B cell (primary cell): ENCODE measurements at regions not wholly inside any gene's neighbourhood (a gene's known extent, or its start where the extent isn't known, plus 50 kb on each side); places are given as distances from the start of the nearest gene placed in this dataset.

ENCODE experiments used
- ATAC-seq: fragments of 200-7000 bp; cut with Tn5 transposase; one replicate; pipeline ENCODE4 v1.10.0; 2021; ENCODE audit warnings: low read depth, mild to moderate bottlenecking, moderate number of reproducible peaks, moderate library complexity
- CTCF ChIA-PET: fragments of 350-600 bp; sonication (Branson Sonifier 250); formaldehyde crosslinking; loops from one replicate; lab custom pipeline; 2021; ENCODE audit warnings: antibody characterized with exemption, inconsistent platforms; lab: Charles Lee
- POLR2A ChIA-PET: fragments of 350-600 bp; sonication (Branson Sonifier 250); formaldehyde crosslinking; loops from one replicate; lab custom pipeline; 2021; ENCODE audit warnings: antibody characterized with exemption; lab: Charles Lee
- DNase-seq: peaks from one replicate; pipeline ENCODE4 v3.0.0; 2013
- H2AFZ ChIP-seq: 2 replicates; pipeline ENCODE4 v1.6.1; 2012; ENCODE audit warnings: mild to moderate bottlenecking, low read depth, low read length; ENCODE audit not compliant: insufficient read depth, poor library complexity, severe bottlenecking
- H3K27ac ChIP-seq, 2 donors: 1 replicate in 1 of 2; 2 replicates in 1 of 2; pipeline ENCODE4 v1.5.1; 2012 to 2013; ENCODE audit warnings: low read length in 2 of 2, mild to moderate bottlenecking in 2 of 2, moderate library complexity in 1 of 2
- H3K27me3 ChIP-seq, 4 experiments: fragments of 200-600 bp in 1 of 4; sonication (generic) in 1 of 4; replicated peaks in 1 of 4; 1 replicate in 2 of 4; 2 replicates in 2 of 4; pipeline versions ENCODE4 v1.6.1 to v1.7.0; 2013 to 2016; ENCODE audit warnings: low read length in 3 of 4, mild to moderate bottlenecking in 2 of 4, mixed read lengths in 1 of 4, moderate library complexity in 1 of 4; ENCODE audit not compliant: insufficient read depth in 4 of 4, control insufficient read depth in 3 of 4; ENCODE audit errors: control extremely low read depth in 1 of 4
- H3K36me3 ChIP-seq, 2 experiments: replicated peaks in 1 of 2; 1 replicate in 1 of 2; 2 replicates in 1 of 2; pipeline versions ENCODE4 v1.6.1 to v1.7.1; 2013; ENCODE audit warnings: low read length in 1 of 2; ENCODE audit not compliant: insufficient read depth in 2 of 2, control insufficient read depth in 1 of 2; ENCODE audit errors: control extremely low read depth in 1 of 2, extremely low read depth in 1 of 2
- H3K4me1 ChIP-seq, 2 donors: fragments of 200-600 bp in 1 of 2; sonication (generic) in 1 of 2; 1 replicate in 1 of 2; 2 replicates in 1 of 2; pipeline versions ENCODE4 v1.5.1 to v1.6.1; 2013 to 2017; ENCODE audit warnings: low read length in 2 of 2; ENCODE audit not compliant: control insufficient read depth in 2 of 2, insufficient read depth in 2 of 2
- H3K4me2 ChIP-seq: replicated peaks from 2 replicates; pipeline ENCODE3; 2012; ENCODE audit warnings: mild to moderate bottlenecking, low read depth, low read length; ENCODE audit not compliant: poor library complexity, severe bottlenecking
- H3K4me3 ChIP-seq, 5 experiments: fragments of 200-600 bp in 1 of 5; sonication (generic) in 1 of 5; 1 replicate in 3 of 5; 2 replicates in 2 of 5; pipeline versions ENCODE4 v1.5.1 to v1.7.0; 2011 to 2016; ENCODE audit warnings: low read length in 4 of 5, mild to moderate bottlenecking in 4 of 5, low read depth in 2 of 5, control low read depth in 1 of 5, moderate library complexity in 1 of 5; ENCODE audit not compliant: insufficient read depth in 1 of 5; ENCODE audit errors: control extremely low read depth in 1 of 5, extremely low read depth in 1 of 5
- H3K79me2 ChIP-seq: fragments of 200-600 bp; sonication (generic); one replicate; pipeline ENCODE4 v1.6.0; 2016; ENCODE audit warnings: low read length; ENCODE audit not compliant: control insufficient read depth, insufficient read depth
- H3K9ac ChIP-seq: fragments of 200-600 bp; sonication (generic); 2 replicates; pipeline ENCODE4 v1.6.1; 2017; ENCODE audit warnings: mild to moderate bottlenecking, low read length, moderate library complexity
- H3K9me3 ChIP-seq, 3 donors: one replicate each; pipeline versions ENCODE4 v1.6.1 to v1.7.1; 2013; ENCODE audit warnings: low read length in 2 of 3; ENCODE audit not compliant: control insufficient read depth in 2 of 3, insufficient read depth in 1 of 3; ENCODE audit errors: control extremely low read depth in 1 of 3
- H4K20me1 ChIP-seq: 2 replicates; pipeline ENCODE4 v1.6.0; 2012; ENCODE audit warnings: mild to moderate bottlenecking, low read length; ENCODE audit not compliant: insufficient read depth, control insufficient read depth, poor library complexity, severe bottlenecking
- H3K27ac Mint-ChIP-seq: one replicate; pipeline ENCODE4 v1.8.0; 2021; ENCODE audit warnings: mixed read lengths
- H3K27me3 Mint-ChIP-seq: one replicate; pipeline ENCODE4 v1.8.0; 2021; ENCODE audit warnings: mixed read lengths
- H3K4me1 Mint-ChIP-seq: one replicate; pipeline ENCODE4 v1.8.0; 2021; ENCODE audit warnings: mixed read lengths
- H3K4me3 Mint-ChIP-seq: one replicate; pipeline ENCODE4 v1.8.0; 2021; ENCODE audit warnings: mixed read lengths
- H3K9me3 Mint-ChIP-seq: one replicate; pipeline ENCODE4 v1.8.0; 2022; ENCODE audit warnings: mixed read lengths; ENCODE audit not compliant: insufficient read depth
- EZH2 ChIP-seq: IDR thresholded peaks from 2 replicates; pipeline ENCODE4 v1.6.1; 2012; ENCODE audit warnings: borderline replicate concordance, low read depth, mild to moderate bottlenecking, moderate library complexity, low read length; ENCODE audit not compliant: insufficient read depth, poor library complexity, severe bottlenecking
- WGBS: methylation state at CpG from one replicate; pipeline ENCODE4 v1.1.5; 2013; ENCODE audit warnings: missing lambda C conversion rate; ENCODE audit not compliant: insufficient coverage; 5-methylcytosine and 5-hydroxymethylcytosine counted together
- intact Hi-C: fragments of 100-400 bp; cut with micrococcal nuclease; formaldehyde crosslinking; loops from one replicate; pipeline ENCODE4 v1.10.0; 2022
- TF ChIP-seq, protein P1 (sequence below): fragments of 200-600 bp; IDR thresholded peaks from one replicate; pipeline ENCODE4 v1.8.0; 2022; ENCODE audit warnings: antibody characterized with exemption, mild to moderate bottlenecking

DNA sequence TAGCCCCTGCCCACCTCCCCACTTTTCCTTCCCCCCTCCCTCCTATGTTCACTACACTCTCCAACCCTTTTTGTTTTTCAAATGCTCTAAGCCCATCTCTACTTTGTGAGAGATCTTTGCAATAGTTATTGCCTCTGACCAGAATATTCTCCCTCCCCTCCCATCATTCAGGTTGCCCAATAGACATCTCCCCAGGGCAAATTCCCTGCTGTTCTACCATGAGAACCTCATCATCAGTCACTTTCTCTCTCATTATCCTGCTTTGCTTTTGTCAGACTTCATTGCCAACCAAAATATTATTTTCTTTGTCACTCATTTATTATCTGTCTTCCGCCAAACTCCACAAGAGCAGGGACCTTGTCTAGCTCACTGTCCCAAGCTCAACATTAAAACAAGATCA, 268.2 kb upstream of the PPARGC1A start:
- Histone ChIP-seq H3K27me3 (no peaks in the 10 kb centered on the region), H3K4me1 (no peaks in the 10 kb centered on the region), H3K4me2 (no peak overlapping the region), H3K9ac (no peak overlapping the region), H3K4me3 (no peak overlapping the region), H3K79me2 (no peaks in the 10 kb centered on the region), H3K36me3 (no peaks in the 10 kb centered on the region), H4K20me1 (no peaks in the 10 kb centered on the region), H3K27ac (no peak overlapping the region), H3K9me3 (no peaks in the 10 kb centered on the region), H2AFZ (no peak overlapping the region)
- CTCF ChIA-PET: no interaction called here
- H3K4me3 Mint-ChIP-seq: no peak overlapping the region
- H3K27ac Mint-ChIP-seq: no peak overlapping the region
- POLR2A ChIA-PET: no interaction called here
- no peaks in the 10 kb centered on the region for H3K4me1 Mint-ChIP-seq
- H3K9me3 Mint-ChIP-seq: no peaks in the 10 kb centered on the region
- 100% methylated on average over 1 of the region's 1 CpG for WGBS
- no peak for ATAC-seq
- intact Hi-C loops: no loop called here
- no peaks in the 10 kb centered on the region for H3K27me3 Mint-ChIP-seq
- no peak for DNase-seq
- TF ChIP-seq, protein P1, sequence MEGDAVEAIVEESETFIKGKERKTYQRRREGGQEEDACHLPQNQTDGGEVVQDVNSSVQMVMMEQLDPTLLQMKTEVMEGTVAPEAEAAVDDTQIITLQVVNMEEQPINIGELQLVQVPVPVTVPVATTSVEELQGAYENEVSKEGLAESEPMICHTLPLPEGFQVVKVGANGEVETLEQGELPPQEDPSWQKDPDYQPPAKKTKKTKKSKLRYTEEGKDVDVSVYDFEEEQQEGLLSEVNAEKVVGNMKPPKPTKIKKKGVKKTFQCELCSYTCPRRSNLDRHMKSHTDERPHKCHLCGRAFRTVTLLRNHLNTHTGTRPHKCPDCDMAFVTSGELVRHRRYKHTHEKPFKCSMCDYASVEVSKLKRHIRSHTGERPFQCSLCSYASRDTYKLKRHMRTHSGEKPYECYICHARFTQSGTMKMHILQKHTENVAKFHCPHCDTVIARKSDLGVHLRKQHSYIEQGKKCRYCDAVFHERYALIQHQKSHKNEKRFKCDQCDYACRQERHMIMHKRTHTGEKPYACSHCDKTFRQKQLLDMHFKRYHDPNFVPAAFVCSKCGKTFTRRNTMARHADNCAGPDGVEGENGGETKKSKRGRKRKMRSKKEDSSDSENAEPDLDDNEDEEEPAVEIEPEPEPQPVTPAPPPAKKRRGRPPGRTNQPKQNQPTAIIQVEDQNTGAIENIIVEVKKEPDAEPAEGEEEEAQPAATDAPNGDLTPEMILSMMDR: no peak
- TF ChIP-seq EZH2: no peak

DNA sequence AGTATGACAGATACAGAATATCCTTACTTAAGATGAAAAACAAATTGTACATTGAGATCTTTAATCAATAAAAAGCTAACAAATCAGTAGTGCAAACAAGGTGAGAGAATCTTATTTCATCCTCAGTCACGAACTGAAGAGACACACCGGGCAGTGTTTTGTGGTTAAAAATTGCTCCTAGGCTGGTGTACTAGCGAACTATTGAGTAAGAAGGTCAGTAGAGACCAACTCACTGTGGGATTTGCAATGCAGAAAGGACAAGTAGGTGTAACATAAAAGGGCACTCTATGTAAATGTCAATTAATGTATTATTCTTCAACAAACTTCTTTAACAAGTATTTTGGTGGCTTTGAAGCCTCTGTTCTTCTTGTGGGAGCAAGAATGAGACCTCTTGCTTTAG, 260.2 kb upstream of the PPARGC1A start:
- Histone ChIP-seq H3K79me2 (no peaks in the 10 kb centered on the region), H3K27me3 (no peaks in the 10 kb centered on the region), H3K36me3 (no peaks in the 10 kb centered on the region), H3K9ac (no peak overlapping the region), H4K20me1 (no peaks in the 10 kb centered on the region), H2AFZ (no peak overlapping the region), H3K4me3 (no peak overlapping the region), H3K27ac (no peak overlapping the region), H3K9me3 (no peaks in the 10 kb centered on the region), H3K4me2 (no peak overlapping the region), H3K4me1 (no peaks in the 10 kb centered on the region)
- DNase-seq (no peak), ATAC-seq (no peak)
- no peaks in the 10 kb centered on the region for H3K9me3 Mint-ChIP-seq
- intact Hi-C loops: no loop called here
- TF ChIP-seq, protein P1: no peak
- TF ChIP-seq EZH2: no peak
- H3K27me3 Mint-ChIP-seq: no peaks in the 10 kb centered on the region
- CTCF ChIA-PET: no interaction called here
- POLR2A ChIA-PET: no interaction called here
- no peaks in the 10 kb centered on the region for H3K4me1 Mint-ChIP-seq
- H3K4me3 Mint-ChIP-seq: no peak overlapping the region
- no CpG with 5 or more reads among the region's 3 CpGs for WGBS
- H3K27ac Mint-ChIP-seq: no peak overlapping the region
